ENCODE measurements at regions not wholly inside any gene's neighbourhood (a gene's known extent, or its start where the extent isn't known, plus 50 kb on each side); places are given as distances from the start of the nearest gene placed in this dataset.
"Not testable (repeated sequence)": the region's sequence is repeated elsewhere in the genome, so short reads cannot be mapped to it uniquely, and the experiment has no call there.

DNA sequence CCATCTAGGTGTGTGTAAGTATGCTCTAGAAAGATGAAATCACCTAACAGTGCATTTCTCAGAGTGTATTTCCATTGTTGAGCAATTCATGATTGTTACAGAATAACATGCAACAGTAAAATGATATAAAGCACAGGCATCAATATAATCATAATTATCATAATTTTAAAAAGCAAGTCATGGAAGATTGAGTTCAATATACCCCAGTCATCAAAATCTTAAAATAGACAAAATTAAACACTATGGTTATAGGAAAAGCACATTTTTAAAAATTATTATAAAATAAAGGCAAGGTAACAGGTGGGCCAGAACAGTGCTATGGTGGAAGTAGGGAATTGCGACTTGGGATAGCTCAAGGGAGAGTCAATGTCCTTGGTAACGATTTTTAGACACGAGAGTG is 555.4 kb upstream of the VRK2 start:
- intact Hi-C loops (cut with DNase I) = no loop called here
- ATAC-seq = no peak
- DNase-seq (ENCODE audit: low spot score) = no peak

DNA sequence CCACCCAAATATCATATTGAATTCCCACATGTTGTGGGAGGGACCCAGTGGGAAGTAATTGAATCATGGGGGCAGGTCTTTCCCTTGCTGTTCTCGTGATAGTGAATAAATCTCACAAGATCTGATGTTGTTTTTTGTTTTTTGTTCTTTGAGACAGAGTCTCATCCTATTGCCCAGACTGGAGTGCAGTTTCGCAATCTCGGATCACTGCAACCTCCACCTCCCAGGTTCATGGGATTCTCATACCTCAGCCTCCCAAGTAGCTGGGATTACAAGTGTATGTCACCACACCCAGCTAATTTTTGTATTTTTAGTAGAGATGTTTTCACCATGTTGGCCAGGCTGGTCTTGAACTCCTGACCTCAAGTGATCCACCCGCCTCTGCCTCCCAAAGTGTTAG is 552.6 kb upstream of the VRK2 start:
- intact Hi-C loops (cut with DNase I); DNase-seq (ENCODE audit: low spot score); ATAC-seq: not testable (repeated sequence)

DNA sequence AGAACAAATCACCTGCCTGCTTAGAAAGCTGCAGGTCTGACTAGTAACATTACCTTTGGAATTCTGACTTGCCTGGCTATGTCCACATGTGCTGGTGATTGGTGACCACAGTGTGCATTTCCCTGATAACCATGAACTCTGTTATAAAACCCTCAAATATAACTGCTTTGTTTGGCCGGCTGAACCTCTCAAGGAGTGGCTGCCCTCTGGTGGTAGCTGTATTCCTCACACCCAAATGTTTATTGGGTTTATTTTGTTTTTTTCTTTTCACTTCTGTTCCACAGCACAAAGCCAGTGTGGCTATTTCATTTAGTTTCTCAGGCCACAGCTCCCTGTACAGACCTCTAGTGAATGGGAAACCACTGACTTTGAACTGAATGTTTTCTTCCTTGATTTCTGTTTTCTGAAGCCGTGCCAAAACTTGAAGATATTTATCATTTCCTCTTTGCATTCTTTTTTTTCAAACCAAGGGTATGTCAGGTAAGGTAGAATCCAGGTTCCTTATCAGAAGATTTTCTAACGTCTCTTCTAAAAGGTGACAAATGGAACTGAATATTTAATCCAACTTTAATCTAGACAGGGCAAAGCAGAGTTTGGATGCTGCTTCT is 549.0 kb upstream of the VRK2 start:
- intact Hi-C loops (cut with DNase I) = no loop called here
- ATAC-seq = no peak
- DNase-seq (ENCODE audit: low spot score) = peak; percentile 63

DNA sequence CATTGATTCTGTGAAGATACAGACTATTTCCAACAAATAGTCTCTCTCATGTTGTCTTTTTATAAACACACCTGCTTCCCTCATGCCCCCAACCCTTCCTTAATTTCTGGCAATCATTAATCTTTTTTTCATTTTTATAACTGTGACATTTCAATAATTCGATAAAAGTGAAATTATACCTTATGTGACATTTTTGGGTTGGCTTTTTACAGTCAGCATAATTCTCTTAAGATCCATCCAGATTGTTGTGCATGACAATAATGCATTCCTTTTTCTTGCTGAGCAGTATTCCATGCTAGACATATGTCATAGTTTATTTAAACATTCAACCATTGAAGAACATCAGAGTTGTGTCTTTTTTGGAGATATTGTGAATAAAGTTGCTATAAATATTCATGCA is 541.8 kb upstream of the VRK2 start:
- no peak for ATAC-seq
- intact Hi-C loops (cut with DNase I) = no loop called here
- DNase-seq (ENCODE audit: low spot score) = no peak

DNA sequence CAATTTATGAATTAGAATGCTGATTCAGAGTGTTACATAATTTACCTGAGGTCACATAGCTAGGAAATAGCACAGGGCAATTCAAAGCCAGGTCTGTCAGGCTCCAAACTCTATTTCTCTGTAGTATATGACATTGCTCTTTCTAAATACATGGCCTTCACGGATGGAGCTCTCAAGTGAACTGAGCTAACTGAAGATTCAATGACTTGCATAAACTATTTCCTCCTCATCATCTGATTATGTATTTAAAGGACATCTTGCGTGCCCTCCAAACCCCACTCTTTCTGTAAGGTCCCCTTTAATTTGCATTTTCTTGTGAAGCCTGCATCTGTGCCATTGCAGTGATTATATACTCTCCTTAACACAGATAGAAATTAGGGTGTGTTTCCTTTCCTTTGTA is 537.4 kb upstream of the VRK2 start:
- no peak for DNase-seq (ENCODE audit: low spot score)
- no peak for ATAC-seq
- intact Hi-C loops (cut with DNase I) = no loop called here

DNA sequence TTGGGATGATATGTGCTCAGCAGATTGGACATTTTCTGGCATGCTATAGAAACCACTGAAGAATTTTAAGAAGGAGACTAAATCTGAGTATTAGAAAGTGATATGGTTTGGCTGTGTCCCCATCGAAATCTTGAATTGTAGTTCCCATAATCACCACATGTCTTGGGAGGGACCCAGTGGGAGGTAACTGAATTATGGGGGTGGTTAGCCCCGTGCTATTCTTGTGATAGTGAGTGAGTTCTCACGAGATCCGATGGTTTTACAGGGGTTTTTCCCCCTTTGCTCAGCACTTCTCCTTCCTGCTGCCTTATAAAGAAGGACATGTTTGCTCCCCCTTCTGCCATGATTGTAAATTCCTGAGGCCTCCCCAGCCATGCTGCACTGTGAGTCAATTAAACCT is 535.9 kb upstream of the VRK2 start:
- no peak for ATAC-seq
- intact Hi-C loops (cut with DNase I) = no loop called here
- no peak for DNase-seq (ENCODE audit: low spot score)

DNA sequence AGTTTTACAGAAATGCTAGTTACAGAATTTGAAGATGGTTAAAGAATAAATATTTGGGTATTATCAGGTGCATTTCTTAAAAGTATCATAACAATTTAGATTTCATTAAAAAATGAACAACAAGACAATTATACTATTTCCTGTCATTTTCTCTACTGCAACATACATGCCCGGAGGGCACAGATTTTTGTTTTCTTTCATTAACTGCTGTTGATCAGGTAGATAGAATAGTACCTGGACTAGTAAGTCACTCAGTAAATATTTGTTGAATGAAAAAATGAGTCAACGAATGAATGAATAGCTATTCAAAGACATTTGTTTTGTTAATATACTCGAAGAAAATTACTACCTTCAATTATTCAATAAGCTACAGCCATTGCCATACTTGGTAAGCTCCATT is 531.2 kb upstream of the VRK2 start:
- no peak for DNase-seq (ENCODE audit: low spot score)
- ATAC-seq = no peak
- intact Hi-C loops (cut with DNase I) = no loop called here

DNA sequence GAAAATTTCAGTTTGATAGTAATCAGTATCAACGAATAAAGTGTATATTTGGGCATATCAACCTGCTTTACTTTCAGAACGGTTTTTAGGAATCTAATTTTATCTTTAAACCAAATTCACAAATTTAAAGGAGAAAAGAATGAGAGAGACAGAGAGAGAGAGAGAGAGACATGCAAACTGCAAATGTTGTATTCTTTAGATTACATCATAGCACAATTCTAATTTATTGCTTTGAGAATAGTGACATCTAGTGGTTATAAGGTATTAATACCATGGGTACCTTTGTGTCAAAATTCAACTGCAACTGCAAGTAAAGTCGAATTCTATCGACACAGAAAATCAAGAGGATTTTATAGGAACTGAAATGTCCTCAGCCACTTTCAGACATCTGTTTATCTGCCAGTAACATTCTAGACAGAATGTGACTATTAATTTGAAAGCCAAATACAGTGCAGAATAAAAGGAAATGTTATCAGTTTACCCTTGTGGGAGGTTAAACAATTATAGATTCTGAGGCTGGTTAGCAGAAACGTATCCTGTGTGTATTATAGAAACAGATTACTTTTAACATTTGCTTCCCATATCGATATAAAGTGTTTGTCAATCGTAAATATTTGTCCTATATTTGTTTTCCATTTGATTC is 529.8 kb upstream of the VRK2 start:
- peak; percentile 74 for ATAC-seq
- no peak for DNase-seq (ENCODE audit: low spot score)
- intact Hi-C loops (cut with DNase I) = no loop called here

DNA sequence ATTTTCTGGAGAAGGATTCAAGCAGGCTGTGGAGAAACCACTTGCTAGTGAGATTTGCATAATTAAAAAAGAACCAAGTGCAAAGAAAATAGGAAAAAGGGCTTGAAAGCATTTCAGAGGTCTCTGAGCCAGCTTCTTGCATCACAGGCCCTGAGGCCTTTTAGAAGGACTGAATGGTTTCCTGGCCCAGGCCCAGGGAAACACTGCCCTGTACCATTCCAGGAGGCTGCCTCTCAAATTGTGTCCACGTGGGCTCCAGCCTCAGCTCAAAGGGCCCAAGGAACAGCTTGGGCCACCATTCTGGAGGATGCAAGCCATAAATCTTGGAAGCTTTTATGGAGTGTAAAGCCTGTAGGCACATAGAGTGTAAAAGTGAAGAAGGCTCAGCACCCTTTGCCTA is 523.3 kb upstream of the VRK2 start:
- intact Hi-C loops (cut with DNase I) = no loop called here
- ATAC-seq (no peak), DNase-seq (ENCODE audit: low spot score) (no peak)

DNA sequence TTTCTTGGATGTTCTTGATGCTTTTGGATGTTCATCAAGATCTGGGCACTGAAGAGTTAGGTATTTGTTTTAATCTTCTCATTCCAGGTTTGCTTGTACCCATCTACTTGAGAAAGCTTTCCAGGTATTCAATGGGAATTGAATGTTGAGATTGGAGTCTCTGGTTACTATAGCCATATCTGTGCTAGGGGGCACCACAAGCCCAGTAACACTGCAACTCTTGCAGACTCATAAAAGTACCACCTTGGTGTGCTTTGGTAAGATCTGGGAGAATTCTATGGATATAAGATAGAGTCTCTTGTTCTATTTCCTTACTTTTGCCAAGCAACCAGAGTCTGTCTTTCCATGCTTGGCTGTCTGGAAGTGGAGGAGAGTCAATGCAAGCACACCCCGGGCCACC is 518.9 kb upstream of the VRK2 start:
- ATAC-seq (no peak), DNase-seq (ENCODE audit: low spot score) (no peak)
- intact Hi-C loops (cut with DNase I) = no loop called here

DNA sequence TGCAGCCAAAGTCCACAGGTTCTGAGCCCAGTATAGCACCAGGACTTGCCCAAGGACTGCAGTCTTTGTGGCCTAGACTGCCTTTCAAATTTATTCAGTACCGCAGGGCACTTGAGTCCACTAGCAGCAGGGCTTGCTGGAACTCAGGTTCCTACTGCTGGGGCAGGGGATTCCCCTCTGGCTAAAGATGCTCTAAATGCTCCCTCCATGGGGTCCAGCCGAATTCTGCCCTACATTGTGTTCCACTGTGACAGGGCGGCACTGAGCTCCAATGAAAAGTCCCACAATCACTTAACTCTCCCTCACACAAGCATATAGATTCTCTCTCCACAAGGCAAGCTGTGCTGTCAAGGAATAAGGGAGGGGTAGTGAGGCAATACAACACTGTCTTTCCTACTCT is 518.1 kb upstream of the VRK2 start:
- intact Hi-C loops (cut with DNase I) = no loop called here
- DNase-seq (ENCODE audit: low spot score) (no peak), ATAC-seq (no peak)

DNA sequence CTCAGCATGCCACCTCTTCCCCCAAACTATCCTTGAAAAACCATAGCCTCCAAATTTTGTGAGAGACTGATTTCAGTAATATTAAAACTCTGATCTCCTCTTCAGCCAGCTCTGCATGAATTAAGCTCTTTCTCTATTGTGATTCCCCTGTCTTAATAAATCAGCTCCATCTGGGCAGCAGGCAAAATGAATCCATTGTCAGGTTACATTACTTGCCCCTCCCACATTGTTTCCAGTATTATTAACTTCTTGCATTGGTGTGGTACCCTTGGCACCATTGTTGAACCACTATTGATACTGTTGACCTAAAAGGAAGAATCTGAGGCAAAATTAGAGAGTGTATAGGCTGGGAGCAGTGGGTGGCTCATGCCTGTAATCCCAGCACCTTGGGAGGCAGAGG is 512.2 kb upstream of the VRK2 start:
- DNase-seq (ENCODE audit: low spot score) (no peak), ATAC-seq (no peak)
- intact Hi-C loops (cut with DNase I) = no loop called here

DNA sequence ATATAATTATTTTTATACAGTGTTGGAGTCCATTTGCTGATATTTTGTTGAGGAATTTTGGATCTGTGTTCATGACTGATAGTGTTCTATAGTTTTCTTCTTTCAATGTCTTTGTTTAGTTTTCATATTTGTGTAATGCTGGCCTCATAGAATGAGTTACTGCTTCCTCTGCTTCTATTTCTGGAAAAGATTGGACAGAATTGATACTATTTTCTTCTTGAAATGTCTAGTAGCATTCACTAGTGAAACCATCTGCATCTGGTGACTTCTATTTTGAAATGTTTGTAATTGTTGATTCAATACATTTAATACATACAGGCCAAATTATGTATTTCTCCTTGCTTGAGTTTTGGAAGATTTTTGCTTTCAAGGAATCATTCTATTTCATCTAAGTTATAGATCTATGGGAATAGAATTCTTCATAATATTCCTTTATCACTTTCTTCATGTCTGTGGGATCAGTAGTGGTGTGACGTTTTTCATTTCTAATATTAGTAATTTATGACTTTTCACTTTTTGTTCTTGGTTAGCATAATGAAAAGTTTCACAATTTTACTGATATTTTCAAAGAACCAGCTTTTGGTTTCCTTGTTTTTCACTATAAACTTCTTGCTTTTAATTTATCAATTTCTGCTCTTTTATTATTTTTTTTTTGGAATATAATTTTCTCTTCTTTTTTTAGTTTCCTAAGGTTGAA is 509.9 kb upstream of the VRK2 start:
- intact Hi-C loops (cut with DNase I) = no loop called here
- ATAC-seq = no peak
- no peak for DNase-seq (ENCODE audit: low spot score)

DNA sequence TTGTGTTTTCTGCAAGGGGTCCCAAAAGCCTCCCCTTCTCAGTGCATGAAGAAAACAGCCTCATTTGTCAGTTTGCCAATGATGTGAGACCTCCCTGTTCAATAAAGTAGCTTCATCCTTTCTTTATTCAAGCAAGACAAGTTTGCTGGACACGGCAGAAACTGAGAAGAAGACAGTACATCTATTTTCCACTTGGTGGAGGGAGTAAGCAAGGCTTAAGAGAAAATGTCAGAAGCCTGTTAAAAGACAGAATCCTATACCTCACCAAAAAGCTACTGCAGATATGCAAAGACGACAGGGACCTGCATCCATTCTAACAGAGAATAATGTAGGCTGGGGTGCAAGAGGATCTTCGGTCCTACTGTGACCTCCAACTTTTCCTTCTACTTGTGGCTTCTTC is 506.8 kb upstream of the VRK2 start:
- ATAC-seq (no peak), DNase-seq (ENCODE audit: low spot score) (no peak)
- intact Hi-C loops (cut with DNase I) = no loop called here

DNA sequence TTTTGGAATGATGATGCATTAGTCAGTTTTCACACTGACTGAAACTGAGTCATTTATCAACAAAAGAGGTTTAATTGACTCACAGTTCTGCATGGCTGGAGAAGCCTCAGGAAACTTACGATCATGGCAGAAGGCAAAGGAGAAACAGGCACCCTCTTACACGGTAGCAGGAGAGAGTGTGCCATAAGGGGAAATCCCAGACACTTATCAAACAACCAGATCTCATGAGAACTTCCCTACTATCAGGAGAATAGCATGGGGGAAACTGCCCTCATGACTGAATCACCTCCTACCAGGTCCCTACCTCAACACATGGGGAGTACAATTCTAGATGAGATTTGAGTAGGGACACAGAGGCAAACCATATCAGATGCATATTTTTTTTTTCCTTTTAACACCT is 504.5 kb upstream of the VRK2 start:
- no peak for DNase-seq (ENCODE audit: low spot score)
- intact Hi-C loops (cut with DNase I) = no loop called here
- ATAC-seq = no peak

DNA sequence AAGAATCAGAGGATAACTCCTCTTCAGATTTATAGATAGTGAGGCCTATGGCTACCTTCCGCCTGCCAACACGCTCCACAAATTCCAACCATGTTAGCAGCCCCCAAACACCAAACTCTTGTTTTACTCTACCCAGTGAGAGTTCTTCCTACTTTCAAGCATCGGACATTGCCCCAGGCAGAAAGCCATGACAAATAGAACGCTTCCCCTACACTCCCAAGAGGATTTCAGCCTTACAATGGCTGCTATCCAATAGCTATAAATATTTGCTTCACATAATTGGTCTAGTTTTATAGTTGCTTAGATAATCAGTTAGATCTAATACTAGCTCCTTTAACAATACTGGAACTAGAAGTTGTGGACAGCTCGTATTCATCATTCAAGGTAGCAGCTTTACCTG is 503.4 kb upstream of the VRK2 start:
- ATAC-seq (no peak), DNase-seq (ENCODE audit: low spot score) (no peak)
- intact Hi-C loops (cut with DNase I) = no loop called here

DNA sequence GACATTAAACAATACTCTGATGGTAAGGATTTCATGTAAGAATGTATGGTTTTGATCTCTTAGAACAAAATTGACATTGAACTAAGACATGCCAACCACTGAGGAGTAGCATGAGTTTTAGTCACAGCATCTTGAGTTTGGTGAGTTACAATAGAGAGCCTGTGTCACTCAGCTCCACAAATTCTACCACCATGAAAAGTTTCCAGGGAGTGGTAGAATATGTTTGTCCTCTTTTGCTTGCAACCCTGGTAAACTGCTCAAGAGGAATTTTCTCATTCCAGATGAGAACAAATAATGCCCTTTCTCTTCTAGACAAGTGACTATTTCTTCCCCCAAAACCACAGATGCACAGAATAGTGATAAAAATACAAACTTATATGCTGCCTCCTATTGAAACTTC is 502.0 kb upstream of the VRK2 start:
- intact Hi-C loops (cut with DNase I) = no loop called here
- DNase-seq (ENCODE audit: low spot score) (no peak), ATAC-seq (no peak)

DNA sequence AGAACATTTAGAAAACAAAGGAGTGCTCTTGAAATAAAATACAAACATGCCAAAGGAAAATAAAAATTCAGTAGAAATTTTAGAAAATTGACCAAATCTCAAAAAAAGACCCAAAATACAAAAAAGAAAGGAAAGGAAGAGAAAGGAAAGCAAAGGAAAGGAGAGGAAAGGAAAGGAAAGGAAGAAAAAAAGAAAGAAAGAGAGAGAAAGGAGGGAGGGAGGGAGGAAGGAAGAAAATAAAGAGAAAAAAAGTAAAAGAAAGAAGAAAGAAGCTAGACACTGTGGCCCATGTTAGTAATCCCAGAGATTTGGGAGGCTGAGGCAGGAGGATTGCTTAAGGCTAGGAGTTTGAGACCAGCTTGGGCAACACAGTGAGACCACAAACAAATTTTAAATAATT is 500.1 kb upstream of the VRK2 start:
- ATAC-seq = no peak
- intact Hi-C loops (cut with DNase I) = no loop called here
- no peak for DNase-seq (ENCODE audit: low spot score)

DNA sequence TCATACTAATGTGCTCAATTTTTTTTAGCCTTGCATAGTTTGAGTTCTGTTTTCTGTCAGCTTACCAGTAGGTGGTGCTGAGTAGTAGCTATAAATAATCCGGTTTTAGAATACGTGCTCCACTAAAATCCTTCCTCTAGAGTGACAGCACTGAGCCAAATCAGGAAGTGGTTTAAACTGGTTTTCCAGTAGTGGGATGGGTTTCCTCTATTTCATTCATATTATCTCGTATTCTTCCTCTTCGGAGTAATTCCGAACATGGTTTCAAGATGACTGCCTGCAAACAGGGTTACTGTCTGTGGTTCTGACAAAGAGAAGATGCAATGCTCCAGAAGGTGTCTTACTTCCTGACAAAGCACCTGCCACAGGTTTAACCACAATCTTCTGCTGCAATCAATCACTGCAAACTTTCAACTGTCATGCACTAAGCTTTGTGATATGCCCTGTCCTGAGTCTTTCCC is 496.9 kb upstream of the VRK2 start:
- no peak for DNase-seq (ENCODE audit: low spot score)
- ATAC-seq = no peak
- intact Hi-C loops (cut with DNase I) = no loop called here

DNA sequence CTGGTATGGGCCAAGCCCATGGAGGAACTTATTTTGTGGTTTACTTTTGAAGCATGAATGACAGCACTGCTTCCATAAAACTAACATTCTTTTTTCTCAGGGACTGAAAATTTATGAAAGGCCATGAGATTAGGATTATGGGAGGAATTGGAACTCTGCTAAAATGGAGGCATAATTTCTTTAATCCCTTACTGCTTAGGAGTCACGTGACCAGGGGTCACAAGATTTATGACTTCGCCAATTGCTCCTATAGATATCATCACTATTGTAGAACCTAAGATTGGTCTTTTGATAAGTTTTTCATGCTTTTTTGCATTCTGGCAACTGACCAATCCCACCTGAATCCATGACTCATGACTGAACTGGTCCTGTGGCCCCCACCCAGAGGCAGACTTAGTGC is 495.7 kb upstream of the VRK2 start:
- ATAC-seq = no peak
- intact Hi-C loops (cut with DNase I) = no loop called here
- DNase-seq (ENCODE audit: low spot score) = no peak

DNA sequence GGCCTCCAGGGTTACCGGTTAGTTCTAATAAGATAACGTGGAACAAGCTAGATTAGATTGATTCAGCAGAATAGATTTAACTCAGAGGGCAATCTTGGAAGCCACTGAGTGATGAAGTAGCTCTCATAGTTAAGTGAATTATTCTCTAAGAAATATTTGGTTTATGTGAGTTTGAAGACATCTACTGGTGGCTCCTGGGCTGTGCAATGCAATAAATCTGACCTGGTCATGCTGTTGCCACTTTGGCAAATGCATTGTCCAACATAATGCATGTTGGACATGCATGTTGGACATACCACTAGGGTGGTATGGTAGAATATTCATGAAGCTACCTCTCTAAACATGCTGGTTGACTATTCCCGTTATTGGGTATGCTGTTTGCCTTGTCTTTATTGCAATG is 493.7 kb upstream of the VRK2 start:
- DNase-seq (ENCODE audit: low spot score) (no peak), ATAC-seq (no peak)
- intact Hi-C loops (cut with DNase I) = no loop called here

Data from sciatic nerve (tissue), 2 donors.